GM23248 (cell line): ENCODE measurements at regions not wholly inside any gene's neighbourhood (a gene's known extent, or its start where the extent isn't known, plus 50 kb on each side); places are given as distances from the start of the nearest gene placed in this dataset.

Experiments used
- EZH2 ChIP-seq: fragments of 200-600 bp; sonication (generic); IDR thresholded peaks from 2 replicates; pipeline ENCODE4 v1.6.1; 2018; ENCODE audit warnings: antibody characterized with exemption, mild to moderate bottlenecking; ENCODE audit not compliant: insufficient read depth, poor library complexity, severe bottlenecking
- EZH2phosphoT487 ChIP-seq: fragments of 200-600 bp; sonication (generic); IDR thresholded peaks from 2 replicates; pipeline ENCODE4 v1.6.1; 2018; ENCODE audit warnings: antibody characterized with exemption, moderate library complexity, mild to moderate bottlenecking, low read depth; ENCODE audit not compliant: insufficient read depth

DNA sequence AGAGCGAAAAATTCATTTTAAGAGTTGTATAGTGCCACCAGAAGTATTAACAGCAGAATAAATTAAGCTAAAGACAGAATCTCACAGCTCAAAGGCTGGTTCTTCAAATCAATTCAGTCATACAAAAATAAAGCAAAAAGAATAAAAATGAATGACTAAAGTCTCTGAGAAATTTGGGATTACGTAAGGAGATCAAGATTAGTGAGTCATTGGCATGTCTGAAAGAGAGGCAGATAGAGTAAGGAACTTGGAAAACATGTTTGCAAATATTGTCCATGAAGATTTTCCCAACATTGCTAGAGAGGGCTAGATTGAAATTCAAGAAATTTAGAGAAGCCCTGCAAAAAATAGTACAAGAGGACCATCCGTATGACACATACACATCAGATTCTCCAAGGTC, 1413.9 kb upstream of the ADGRB3 start:
- no peak for TF ChIP-seq EZH2
- TF ChIP-seq EZH2phosphoT487 = no peak
